ENCODE measurements at regions not wholly inside any gene's neighbourhood (a gene's known extent, or its start where the extent isn't known, plus 50 kb on each side); places are given as distances from the start of the nearest gene placed in this dataset.

GRCh38 chr18:65175681-65176080 lies 575.1 kb upstream of the CDH7 start:
- TF ChIP-seq CTCF (IDR thresholded peaks at IDR 0.05) (no peak), ZFX (IDR thresholded peaks at IDR 0.05; ENCODE audit: borderline replicate concordance) (no peak)

Measured in 22Rv1 (cell line).